Muscle of leg (tissue), 3 donors: ENCODE measurements at regions not wholly inside any gene's neighbourhood (a gene's known extent, or its start where the extent isn't known, plus 50 kb on each side); places are given as distances from the start of the nearest gene placed in this dataset.

Experiments
- DNase-seq: peaks from one replicate; pipeline ENCODE4 v3.0.0; 2013
- H3K27ac ChIP-seq: one replicate; pipeline ENCODE4 v1.5.1; 2013; ENCODE audit warnings: mild to moderate bottlenecking, low read length, control low read depth
- H3K27me3 ChIP-seq: one replicate; pipeline ENCODE4 v1.6.1; 2013; ENCODE audit warnings: low read length; ENCODE audit not compliant: control insufficient read depth, insufficient read depth
- H3K36me3 ChIP-seq: one replicate; pipeline ENCODE4 v1.6.1; 2013; ENCODE audit warnings: low read length; ENCODE audit not compliant: control insufficient read depth, insufficient read depth
- H3K4me1 ChIP-seq: one replicate; pipeline ENCODE4 v1.6.1; 2013; ENCODE audit warnings: low read length; ENCODE audit not compliant: control insufficient read depth, insufficient read depth
- H3K4me3 ChIP-seq: one replicate; pipeline ENCODE4 v1.5.1; 2013; ENCODE audit warnings: low read length, control low read depth
- H3K9me3 ChIP-seq: replicated peaks from 2 replicates; pipeline ENCODE4 v1.6.1; 2013; ENCODE audit warnings: low read depth, low read length; ENCODE audit not compliant: control insufficient read depth
- WGBS: methylation state at CpG from one replicate; pipeline ENCODE4 v1.1.5; 2013; ENCODE audit warnings: missing lambda C conversion rate; ENCODE audit not compliant: insufficient coverage; 5-methylcytosine and 5-hydroxymethylcytosine counted together

- no peaks in the 10 kb centered on the region for H3K9me3 ChIP-seq
Observed at GRCh38 chr22:48968201-48968959, 859.3 kb downstream of the BRD1 start.

GRCh38 chr22:48963405-48963804, 864.3 kb downstream of the BRD1 start:
- H3K27ac ChIP-seq, result no peak overlapping the region
- WGBS, result no CpG with 5 or more reads among the region's 1 CpG
- H3K4me1 ChIP-seq, result no peaks in the 10 kb centered on the region
- peaks cover 5% of the 10 kb centered on the region for H3K27me3 ChIP-seq
- no peak for DNase-seq
- H3K36me3 ChIP-seq, result no peaks in the 10 kb centered on the region
- no peak overlapping the region for H3K4me3 ChIP-seq
- H3K9me3 ChIP-seq, result no peaks in the 10 kb centered on the region

More at GRCh38 chr22:48968201-48968959, 859.3 kb downstream of the BRD1 start:
- H3K27ac ChIP-seq, result no peak overlapping the region
- 38% methylated on average over 9 of the region's 11 CpGs for WGBS
- H3K27me3 ChIP-seq, result no peaks in the 10 kb centered on the region
- no peak for DNase-seq
- no peaks in the 10 kb centered on the region for H3K36me3 ChIP-seq
- H3K4me1 ChIP-seq, result no peaks in the 10 kb centered on the region
- no peak overlapping the region for H3K4me3 ChIP-seq

GRCh38 chr22:48961705-48962104, 866.0 kb downstream of the BRD1 start:
- no peak overlapping the region for H3K27ac ChIP-seq
- H3K4me3 ChIP-seq, result no peak overlapping the region
- WGBS, result no CpG with 5 or more reads among the region's 2 CpGs

GRCh38 chr22:48960980-48961660, 866.6 kb downstream of the BRD1 start:
- DNase-seq, result no peak
- 50% methylated on average over 5 of the region's 9 CpGs for WGBS
- no peaks in the 10 kb centered on the region for H3K36me3 ChIP-seq
- H3K27me3 ChIP-seq, result peaks cover 5% of the 10 kb centered on the region
- H3K4me3 ChIP-seq, result no peak overlapping the region
- no peaks in the 10 kb centered on the region for H3K9me3 ChIP-seq
- H3K4me1 ChIP-seq, result no peaks in the 10 kb centered on the region
- H3K27ac ChIP-seq, result no peak overlapping the region

More at GRCh38 chr22:48961705-48962104, 866.0 kb downstream of the BRD1 start:
- Histone ChIP-seq H3K9me3 (no peaks in the 10 kb centered on the region), H3K36me3 (no peaks in the 10 kb centered on the region), H3K4me1 (no peaks in the 10 kb centered on the region), H3K27me3 (peaks cover 5% of the 10 kb centered on the region)
- no peak for DNase-seq

GRCh38 chr22:48960576-48960975, 867.1 kb downstream of the BRD1 start:
- no peak for DNase-seq
- no peak overlapping the region for H3K27ac ChIP-seq
- H3K9me3 ChIP-seq, result no peaks in the 10 kb centered on the region
- no peaks in the 10 kb centered on the region for H3K4me1 ChIP-seq
- H3K4me3 ChIP-seq, result no peak overlapping the region
- H3K36me3 ChIP-seq, result no peaks in the 10 kb centered on the region
- peaks cover 8% of the 10 kb centered on the region for H3K27me3 ChIP-seq
- WGBS, result 74% methylated on average over 11 of the region's 13 CpGs

- Histone ChIP-seq H3K27me3 (peaks cover 17% of the 10 kb centered on the region), H3K36me3 (no peaks in the 10 kb centered on the region), H3K4me3 (no peak overlapping the region), H3K9me3 (no peaks in the 10 kb centered on the region), H3K27ac (no peak overlapping the region), H3K4me1 (peaks cover 4% of the 10 kb centered on the region)
- DNase-seq, result no peak
- 81% methylated on average over 6 of the region's 8 CpGs for WGBS
Observed at GRCh38 chr22:48959496-48959895, 868.2 kb downstream of the BRD1 start.

GRCh38 chr22:48957987-48958321, 869.7 kb downstream of the BRD1 start:
- Histone ChIP-seq H3K4me3 (no peak overlapping the region), H3K9me3 (no peaks in the 10 kb centered on the region), H3K36me3 (no peaks in the 10 kb centered on the region), H3K4me1 (peaks cover 4% of the 10 kb centered on the region), H3K27ac (no peak overlapping the region), H3K27me3 (peaks cover 20% of the 10 kb centered on the region)
- no peak for DNase-seq
- WGBS, result 40% methylated on average over 1 of the region's 5 CpGs

GRCh38 chr22:48957311-48957986, 870.2 kb downstream of the BRD1 start:
- peaks cover 4% of the 10 kb centered on the region for H3K4me1 ChIP-seq
- no peaks in the 10 kb centered on the region for H3K36me3 ChIP-seq
- no peak overlapping the region for H3K4me3 ChIP-seq
- no peak overlapping the region for H3K27ac ChIP-seq
- WGBS, result 91% methylated on average over 21 of the region's 21 CpGs
- H3K9me3 ChIP-seq, result no peaks in the 10 kb centered on the region
- no peak for DNase-seq
- H3K27me3 ChIP-seq, result peaks cover 21% of the 10 kb centered on the region

- DNase-seq, result no peak
- H3K9me3 ChIP-seq, result no peaks in the 10 kb centered on the region
- WGBS, result 60% methylated on average over 35 of the region's 36 CpGs
- peaks cover 4% of the 10 kb centered on the region for H3K4me1 ChIP-seq
- no peak overlapping the region for H3K4me3 ChIP-seq
- H3K27me3 ChIP-seq, result peaks cover 17% of the 10 kb centered on the region
- H3K27ac ChIP-seq, result no peak overlapping the region
- no peaks in the 10 kb centered on the region for H3K36me3 ChIP-seq
Observed at GRCh38 chr22:48955351-48956311, 872.0 kb downstream of the BRD1 start.
